Kidney capillary endothelial cell (primary cell): ENCODE measurements at regions not wholly inside any gene's neighbourhood (a gene's known extent, or its start where the extent isn't known, plus 50 kb on each side); places are given as distances from the start of the nearest gene placed in this dataset.
"Not testable (repeated sequence)": the region's sequence is repeated elsewhere in the genome, so short reads cannot be mapped to it uniquely, and the experiment has no call there.

Experiments used
- DNase-seq: peaks from one replicate; pipeline ENCODE4 v3.0.0-alpha.2; 2018; ENCODE audit warnings: low spot score

- no peak for DNase-seq
These were observed 55.6 kb downstream of the TLNRD1 start for GRCh38 chr15:81056304-81056703.

- DNase-seq, result no peak
These were observed 59.7 kb downstream of the TLNRD1 start for GRCh38 chr15:81060470-81060869.

GRCh38 chr15:81060907-81061306, 60.2 kb downstream of the TLNRD1 start:
- DNase-seq, result no peak

- DNase-seq, result no peak
These were observed 60.9 kb downstream of the TLNRD1 start for GRCh38 chr15:81061490-81062253.

- no peak for DNase-seq
These were observed 62.2 kb downstream of the TLNRD1 start for GRCh38 chr15:81062937-81063336.

GRCh38 chr15:81064253-81064652, 63.5 kb downstream of the TLNRD1 start:
- no peak for DNase-seq

- DNase-seq, result not testable (repeated sequence)
These were observed 66.5 kb upstream of the CFAP161 start for GRCh38 chr15:81067567-81067966.

GRCh38 chr15:81068516-81068915, 65.6 kb upstream of the CFAP161 start:
- peak; percentile 32 for DNase-seq

GRCh38 chr15:81069356-81069755, 64.7 kb upstream of the CFAP161 start:
- no peak for DNase-seq

- DNase-seq, result no peak
These were observed 64.2 kb upstream of the CFAP161 start for GRCh38 chr15:81069909-81070308.

GRCh38 chr15:81071120-81071519, 63.0 kb upstream of the CFAP161 start:
- no peak for DNase-seq

- DNase-seq, result no peak
These were observed 62.4 kb upstream of the CFAP161 start for GRCh38 chr15:81071705-81072104.

GRCh38 chr15:81072551-81072950, 61.5 kb upstream of the CFAP161 start:
- DNase-seq, result no peak

GRCh38 chr15:81073801-81074200, 60.3 kb upstream of the CFAP161 start:
- no peak for DNase-seq

- no peak for DNase-seq
These were observed 59.3 kb upstream of the CFAP161 start for GRCh38 chr15:81074773-81075172.

GRCh38 chr15:81075272-81075671, 58.8 kb upstream of the CFAP161 start:
- no peak for DNase-seq

- DNase-seq, result no peak
These were observed 53.1 kb upstream of the CFAP161 start for GRCh38 chr15:81080996-81081395.

- no peak for DNase-seq
These were observed 50.9 kb upstream of the CFAP161 start for GRCh38 chr15:81083201-81083600.
